ENCODE measurements at regions not wholly inside any gene's neighbourhood (a gene's known extent, or its start where the extent isn't known, plus 50 kb on each side); places are given as distances from the start of the nearest gene placed in this dataset.

- no peak for DNase-seq (ENCODE audit: low read depth)
These were observed 388.4 kb downstream of the BCOR start for GRCh38 chrX:39709364-39709763.

- no peak for DNase-seq (ENCODE audit: low read depth)
These were observed 387.9 kb downstream of the BCOR start for GRCh38 chrX:39709812-39710211.

GRCh38 chrX:39710776-39711175 lies 387.0 kb downstream of the BCOR start:
- DNase-seq (ENCODE audit: low read depth): no peak

DNA sequence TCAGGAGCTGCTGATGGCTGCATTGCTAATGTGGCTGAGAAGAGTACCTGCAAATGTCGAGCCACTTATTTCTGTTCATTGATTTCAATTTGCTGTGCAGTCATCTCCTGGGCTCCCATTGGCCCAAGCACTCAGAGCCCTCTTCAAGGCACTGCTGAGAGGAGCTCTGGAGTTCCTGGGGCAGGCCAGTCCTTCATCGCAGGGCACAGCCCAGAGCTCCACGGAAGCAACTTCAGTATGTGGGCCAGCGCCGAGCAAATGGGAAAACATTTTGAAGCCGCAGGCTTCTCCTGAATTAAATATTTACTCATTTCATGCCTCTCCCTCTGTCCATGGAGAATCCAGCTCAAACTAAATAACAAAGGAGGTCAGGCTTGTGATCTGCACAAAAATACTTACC lies 383.3 kb downstream of the BCOR start:
- no peak for DNase-seq (ENCODE audit: low read depth)

GRCh38 chrX:39716401-39716800 lies 381.4 kb downstream of the BCOR start:
- no peak for DNase-seq (ENCODE audit: low read depth)

- DNase-seq (ENCODE audit: low read depth): no peak
These were observed 380.8 kb downstream of the BCOR start for GRCh38 chrX:39716802-39717540.

DNA sequence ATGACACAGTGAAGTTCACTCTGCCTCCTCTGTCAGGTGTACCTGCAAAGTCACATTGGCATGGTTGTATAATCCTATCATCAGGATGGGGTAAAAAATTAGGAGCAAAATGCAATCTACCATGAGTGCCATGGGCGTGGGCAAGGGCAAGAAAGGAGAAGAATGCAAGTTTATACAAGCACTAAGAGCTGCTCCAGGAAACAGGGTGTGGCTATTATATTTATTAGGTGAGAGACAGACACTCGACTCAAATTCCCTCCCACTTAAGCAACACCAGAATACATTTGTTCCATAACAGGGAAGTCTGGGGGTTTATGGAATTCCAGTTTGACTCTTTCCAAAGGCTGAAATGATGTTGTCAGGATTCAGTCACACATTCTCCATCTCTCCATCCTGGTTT lies 378.8 kb downstream of the BCOR start:
- no peak for DNase-seq (ENCODE audit: low read depth)

- DNase-seq (ENCODE audit: low read depth): no peak
These were observed 376.8 kb downstream of the BCOR start for GRCh38 chrX:39720945-39721344.

- DNase-seq (ENCODE audit: low read depth): no peak
These were observed 376.0 kb downstream of the BCOR start for GRCh38 chrX:39721566-39722279.

GRCh38 chrX:39724544-39724943 lies 373.2 kb downstream of the BCOR start:
- DNase-seq (ENCODE audit: low read depth): no peak

DNA sequence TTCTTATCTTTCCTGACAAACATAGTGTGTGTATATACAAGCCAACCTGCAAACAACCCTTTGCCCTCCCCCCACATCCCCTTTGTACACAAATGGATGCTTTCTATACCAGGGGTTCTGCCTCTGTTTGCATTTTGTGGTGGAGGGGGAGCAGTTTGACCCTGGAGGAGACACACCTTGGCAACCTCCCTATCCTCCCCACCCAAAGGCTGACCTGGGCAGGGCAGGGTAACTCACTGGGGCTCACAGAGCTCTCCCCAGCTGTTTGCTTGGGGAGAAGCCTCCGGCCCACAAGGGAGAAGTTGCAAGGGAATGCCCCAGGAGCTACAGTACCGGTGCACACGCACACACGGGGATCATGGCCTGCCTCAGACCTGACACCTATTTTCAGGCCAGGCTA lies 372.6 kb downstream of the BCOR start:
- DNase-seq (ENCODE audit: low read depth): no peak

DNA sequence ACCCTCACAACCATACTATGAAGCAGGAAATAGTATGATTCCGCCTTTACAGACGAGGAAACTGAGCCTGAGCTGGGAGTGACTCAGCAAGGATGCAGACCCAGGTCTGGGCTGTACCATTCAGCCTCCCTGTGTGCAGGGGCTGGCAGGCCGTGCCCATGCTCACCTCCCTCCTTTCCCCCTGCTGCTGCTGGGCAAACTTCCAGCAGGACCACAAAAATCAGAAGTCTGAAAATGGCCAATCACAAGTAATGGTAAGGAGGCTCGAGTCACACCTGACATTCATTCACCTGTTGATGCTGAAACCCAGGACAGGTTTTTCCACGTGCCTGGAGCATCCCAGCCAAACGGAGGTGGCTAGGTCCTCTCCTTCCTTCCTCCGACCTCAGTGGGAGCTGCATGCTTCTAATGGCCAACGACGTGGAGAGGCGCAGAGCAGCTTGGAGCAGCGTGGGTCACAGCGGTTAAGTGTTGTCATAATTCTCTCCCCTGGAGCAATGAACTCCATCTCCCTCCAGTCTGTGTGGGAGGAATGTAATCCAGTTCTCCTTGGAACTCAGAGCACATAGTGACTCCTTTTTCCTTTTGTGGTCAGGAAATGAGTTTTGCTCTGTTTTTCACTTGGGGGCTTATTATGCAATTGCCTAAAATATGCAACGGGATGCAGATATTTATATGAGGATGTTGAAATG lies 371.7 kb downstream of the BCOR start:
- no peak for DNase-seq (ENCODE audit: low read depth)

GRCh38 chrX:39726771-39727170 lies 371.0 kb downstream of the BCOR start:
- no peak for DNase-seq (ENCODE audit: low read depth)

DNA sequence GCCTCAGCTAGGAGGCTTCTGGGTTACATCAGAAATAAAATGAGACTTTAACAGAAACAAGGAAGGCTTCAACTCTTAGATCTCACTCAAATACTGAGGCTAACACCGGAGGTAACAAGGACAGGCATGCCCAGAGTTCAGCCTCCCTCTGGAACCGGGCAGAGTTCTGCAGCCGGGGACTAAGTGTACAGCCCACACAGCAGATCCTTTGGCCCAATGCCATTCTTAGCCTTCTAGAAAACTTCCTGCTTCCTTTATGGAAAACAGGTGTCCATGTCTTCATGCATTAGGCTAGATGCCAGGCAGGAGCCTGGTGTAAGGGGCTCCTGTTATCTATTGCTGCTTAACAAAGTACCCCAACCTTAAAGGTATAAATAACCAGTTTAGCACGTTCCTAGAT lies 369.7 kb downstream of the BCOR start:
- DNase-seq (ENCODE audit: low read depth): no peak

GRCh38 chrX:39728852-39729598 lies 368.7 kb downstream of the BCOR start:
- no peak for DNase-seq (ENCODE audit: low read depth)

DNA sequence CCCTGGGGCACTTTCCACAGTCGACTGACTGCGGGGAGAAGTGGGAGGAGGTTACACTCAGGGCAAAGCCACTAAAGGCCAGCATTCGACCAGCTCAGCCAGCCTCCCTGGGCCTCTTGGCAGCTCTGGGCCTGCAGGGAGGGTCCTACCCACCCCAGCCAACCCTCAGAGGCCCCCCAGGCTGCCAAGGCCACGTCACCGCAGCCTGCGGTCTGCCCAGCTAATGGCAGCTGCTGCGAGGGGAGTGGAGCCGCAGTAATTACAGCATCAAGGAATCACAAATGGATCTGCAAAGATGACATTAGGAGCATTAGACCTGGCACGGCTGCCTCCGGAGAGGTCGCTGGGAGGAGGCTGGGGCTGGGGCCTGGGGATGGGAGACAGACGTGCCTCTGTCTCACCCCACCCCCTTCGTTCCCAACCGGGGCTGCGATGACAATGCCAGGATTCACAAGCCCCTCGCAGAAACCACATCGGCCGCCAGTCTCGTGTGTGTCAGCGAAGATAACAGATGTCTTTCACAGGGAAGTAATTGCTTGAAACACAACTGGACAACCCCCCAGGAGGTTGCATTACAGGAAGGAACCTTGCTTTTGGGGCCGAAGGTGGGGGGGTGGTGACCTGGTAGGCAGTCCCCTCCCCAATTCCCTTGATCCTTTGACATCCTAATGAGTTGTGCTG lies 367.6 kb downstream of the BCOR start:
- DNase-seq (ENCODE audit: low read depth): no peak

DNA sequence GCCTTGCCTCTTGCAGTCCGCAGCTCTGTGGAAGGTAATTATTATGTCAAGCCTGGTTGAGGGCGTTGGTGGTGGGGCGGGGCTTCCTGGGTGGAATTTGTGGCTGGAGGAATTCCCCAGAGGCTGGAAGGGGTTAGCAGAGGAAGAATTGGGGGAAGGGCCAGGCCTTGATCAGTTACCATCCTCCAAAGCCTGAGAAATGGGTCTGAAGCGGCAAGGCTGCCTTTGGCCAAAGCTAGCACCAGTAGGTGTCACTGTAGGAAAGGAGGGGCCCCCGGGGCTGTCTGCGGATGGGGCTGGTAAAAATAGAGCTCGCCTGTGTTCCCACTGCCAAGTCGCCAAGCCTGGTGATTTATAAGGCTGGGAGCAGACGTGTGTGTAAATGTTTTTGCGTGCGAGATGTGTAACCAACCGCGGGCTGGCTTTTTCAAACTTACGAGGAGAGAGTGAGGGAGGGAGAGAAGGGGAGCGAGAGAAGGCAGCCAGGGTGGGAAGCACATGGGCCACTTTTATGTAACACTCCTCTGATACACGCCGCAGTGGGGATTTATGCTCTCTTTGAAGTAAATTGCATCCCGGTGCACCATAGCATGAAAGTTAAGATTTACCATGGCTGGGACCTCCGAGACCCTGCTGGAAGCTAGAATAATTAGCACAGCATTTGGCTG lies 367.0 kb downstream of the BCOR start:
- DNase-seq (ENCODE audit: low read depth): peak; percentile 11

DNA sequence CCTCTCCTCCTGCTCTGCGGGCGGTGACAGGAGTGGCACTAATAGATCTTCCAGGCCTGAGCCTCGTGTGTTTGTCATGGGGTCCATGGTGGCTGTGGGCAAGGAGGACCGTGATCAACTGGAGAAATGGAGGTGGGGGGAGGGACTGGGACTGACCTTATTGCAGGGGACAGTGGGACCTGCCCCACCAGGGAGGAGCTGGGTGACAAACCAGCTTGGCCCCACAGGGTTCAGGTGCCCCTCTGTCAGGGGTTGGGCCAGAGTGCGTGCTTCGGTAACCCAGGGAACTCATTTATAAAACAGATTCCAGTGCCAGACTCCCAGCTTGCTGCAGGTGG lies 366.5 kb downstream of the BCOR start:
- DNase-seq (ENCODE audit: low read depth): no peak

DNA sequence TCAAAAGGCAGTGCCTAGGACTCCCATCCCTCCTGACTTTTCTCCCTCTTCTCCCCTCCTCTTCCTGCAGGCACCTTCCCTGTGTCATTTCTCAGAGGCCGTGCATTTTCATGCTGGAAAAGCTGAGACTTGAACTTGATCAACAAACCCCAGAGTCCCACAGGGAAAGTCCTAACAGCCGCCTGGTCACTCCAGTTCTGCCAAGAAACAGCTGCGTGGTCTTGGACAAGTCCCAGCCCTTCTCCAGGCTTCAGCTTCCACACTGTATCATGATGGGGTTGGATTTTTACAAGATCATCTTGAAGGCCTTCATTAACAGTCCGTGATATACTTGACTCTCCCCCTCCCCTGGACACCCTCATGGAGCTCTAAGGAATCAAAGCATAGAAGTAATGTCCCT lies 366.0 kb downstream of the BCOR start:
- no peak for DNase-seq (ENCODE audit: low read depth)

DNA sequence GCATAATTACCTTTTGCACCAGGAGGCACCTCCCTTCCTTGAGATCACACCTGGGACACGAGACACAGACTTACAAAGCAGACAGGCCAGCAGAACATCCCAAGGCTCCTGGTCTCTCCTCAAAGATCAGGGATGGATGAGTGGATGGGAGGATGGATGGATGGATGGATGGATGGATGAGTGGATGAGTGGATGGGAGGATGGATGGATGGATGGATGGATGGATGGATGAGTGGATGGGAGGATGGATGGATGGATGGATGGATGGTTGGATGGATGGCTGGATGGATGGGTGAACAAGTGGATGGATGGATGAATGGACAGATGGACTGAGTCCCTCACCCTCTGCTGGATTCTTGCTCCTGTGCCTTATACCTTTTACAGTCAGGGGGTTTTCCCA lies 364.0 kb downstream of the BCOR start:
- DNase-seq (ENCODE audit: low read depth): no peak

DNA sequence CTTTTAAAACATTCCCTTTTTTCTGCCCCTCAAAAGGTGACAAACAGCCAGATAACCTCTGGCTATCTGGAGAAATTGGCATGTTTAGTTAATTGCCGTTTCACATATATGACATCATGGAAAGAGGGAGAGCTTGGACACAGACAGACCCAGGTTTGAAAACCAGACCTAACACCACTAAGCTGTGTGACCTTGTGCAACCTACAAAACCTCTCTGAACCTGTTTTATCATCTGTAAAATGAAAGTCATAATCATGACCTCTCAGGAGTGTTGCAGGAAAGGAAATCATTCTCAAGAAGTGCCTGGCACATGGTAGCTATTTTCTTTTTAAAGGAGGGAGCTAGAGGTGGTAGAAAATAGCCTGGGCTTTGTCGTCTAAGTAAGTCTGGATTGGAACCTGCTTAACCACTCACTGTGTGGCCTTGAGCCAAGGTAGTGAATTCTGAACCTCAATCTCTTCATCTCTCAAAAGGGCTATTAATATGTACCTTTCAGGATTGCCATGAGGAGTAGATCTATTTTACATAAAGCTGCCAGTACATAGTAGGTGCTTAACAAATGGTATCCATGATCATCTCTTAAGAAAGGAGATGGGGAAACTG lies 363.5 kb downstream of the BCOR start:
- no peak for DNase-seq (ENCODE audit: low read depth)

All from activated gamma-delta T cell treated with anti-CD3 and anti-CD28 coated beads, Interleukin-2, amount 50 U/mL, for 16 hours (primary cell).